SK-N-SH (cell line): ENCODE measurements at regions not wholly inside any gene's neighbourhood (a gene's known extent, or its start where the extent isn't known, plus 50 kb on each side); places are given as distances from the start of the nearest gene placed in this dataset.

ENCODE experiments used
- CTCF ChIA-PET: fragments of 300-600, 350-600 bp; formaldehyde crosslinking; extraction: SDS; loops from one replicate; lab custom pipeline; 2021; lab: Yijun Ruan, JAX
- POLR2A ChIA-PET: fragments of 350-600 bp; sonication (Branson Sonifier 250); formaldehyde crosslinking; extraction: SDS; loops from one replicate; lab custom pipeline; 2020; ENCODE audit warnings: antibody characterized with exemption, inconsistent platforms; lab: Yijun Ruan, JAX
- DNase-seq: peaks from one replicate; pipeline ENCODE4 v3.0.0; 2012
- H2AFZ ChIP-seq: fragments of 200-600 bp; sonication (generic); 2 replicates; pipeline ENCODE4 v1.8.1; 2016; ENCODE audit warnings: antibody characterized with exemption, mild to moderate bottlenecking, low read depth
- H3F3A ChIP-seq: fragments of 200-600 bp; sonication (generic); replicated peaks from 2 replicates; pipeline ENCODE3; 2016; ENCODE audit warnings: antibody characterized with exemption, mild to moderate bottlenecking; ENCODE audit not compliant: insufficient read depth
- H3K27ac ChIP-seq, 2 experiments: fragments of 200-500 bp in 1 of 2; fragments of 200-600 bp in 1 of 2; sonication (Bioruptor generic) in 1 of 2; sonication (generic), shearing (Covaris generic) in 1 of 2; 2 replicates each; pipeline versions ENCODE4 v1.5.1 to v1.6.1; 2014 to 2016; ENCODE audit warnings: low read depth in 2 of 2, inconsistent platforms in 1 of 2, low read length in 1 of 2, mild to moderate bottlenecking in 1 of 2, mixed read lengths in 1 of 2
- H3K27me3 ChIP-seq: fragments of 200-600 bp; sonication (generic), shearing (Covaris generic); 2 replicates; pipeline ENCODE4 v1.6.1; 2016; ENCODE audit warnings: mixed run types; ENCODE audit not compliant: insufficient read depth
- H3K36me3 ChIP-seq, 2 experiments: fragments of 200-500 bp in 1 of 2; fragments of 200-600 bp in 1 of 2; sonication (Bioruptor generic) in 1 of 2; sonication (generic) in 1 of 2; replicated peaks in 1 of 2; 2 replicates each; pipeline versions ENCODE3 to v1.5.1; 2014 to 2016; ENCODE audit warnings: low read length in 1 of 2, mild to moderate bottlenecking in 1 of 2; ENCODE audit not compliant: insufficient read depth in 2 of 2, control insufficient read depth in 1 of 2
- H3K4me1 ChIP-seq, 2 experiments: fragments of 200-500 bp in 1 of 2; fragments of 200-600 bp in 1 of 2; sonication (Bioruptor generic) in 1 of 2; sonication (generic), shearing (Covaris generic) in 1 of 2; 2 replicates each; pipeline versions ENCODE4 v1.5.1 to v1.6.1; 2014 to 2016; ENCODE audit warnings: low read depth in 1 of 2, low read length in 1 of 2, mixed run types in 1 of 2; ENCODE audit not compliant: insufficient read depth in 2 of 2, control insufficient read depth in 1 of 2
- H3K4me2 ChIP-seq: fragments of 200-600 bp; sonication (generic), shearing (Covaris generic); 2 replicates; pipeline ENCODE4 v1.6.1; 2017; ENCODE audit warnings: mixed run types
- H3K4me3 ChIP-seq, 2 experiments: fragments of 200-500 bp in 1 of 2; fragments of 200-600 bp in 1 of 2; sonication (Bioruptor generic) in 1 of 2; sonication (generic), shearing (Covaris generic) in 1 of 2; 2 replicates each; pipeline versions ENCODE4 v1.5.1 to v1.8.1; 2014 to 2016; ENCODE audit warnings: low read depth in 2 of 2, inconsistent platforms in 1 of 2, low read length in 1 of 2, mild to moderate bottlenecking in 1 of 2, mixed read lengths in 1 of 2, moderate library complexity in 1 of 2
- H3K79me2 ChIP-seq: fragments of 200-600 bp; sonication (generic); 2 replicates; pipeline ENCODE4 v1.8.1; 2017; ENCODE audit warnings: mild to moderate bottlenecking; ENCODE audit not compliant: insufficient read depth
- H3K9ac ChIP-seq: fragments of 200-600 bp; sonication (generic); 2 replicates; pipeline ENCODE4 v1.6.1; 2017; ENCODE audit warnings: mixed run types
- H3K9me2 ChIP-seq: fragments of 200-600 bp; sonication (generic); 2 replicates; pipeline ENCODE4 v1.6.1; 2017; ENCODE audit warnings: mixed run types
- H3K9me3 ChIP-seq: fragments of 200-600 bp; sonication (generic); 2 replicates; pipeline ENCODE4 v1.6.1; 2017; ENCODE audit warnings: mixed run types, mild to moderate bottlenecking, moderate library complexity
- H4K20me1 ChIP-seq: fragments of 200-600 bp; sonication (generic); 2 replicates; pipeline ENCODE4 v1.6.1; 2017; ENCODE audit warnings: mild to moderate bottlenecking, mixed run types; ENCODE audit not compliant: insufficient read depth
- ELF1 ChIP-seq: IDR thresholded peaks from 2 replicates; pipeline ENCODE4 v1.4.0; 2012
- EP300 ChIP-seq, 2 experiments: IDR thresholded peaks; 2 replicates each; pipeline versions ENCODE4 v1.4.0 to v1.6.1; 2012; ENCODE audit warnings: borderline replicate concordance in 1 of 2, low read depth in 1 of 2, low read length in 1 of 2
- EZH2phosphoT487 ChIP-seq: fragments of 200-600 bp; sonication (generic); IDR thresholded peaks from 2 replicates; pipeline ENCODE4 v1.6.1; 2017; ENCODE audit warnings: low read depth, mixed run types, mild to moderate bottlenecking, antibody characterized with exemption, moderate library complexity, borderline replicate concordance
- FOSL2 ChIP-seq: IDR thresholded peaks from 2 replicates; pipeline ENCODE4 v1.4.0; 2012; ENCODE audit warnings: low read depth, mild to moderate bottlenecking, moderate library complexity, borderline replicate concordance
- JUND ChIP-seq: IDR thresholded peaks from 2 replicates; pipeline ENCODE4 v1.4.0; 2012
- MXI1 ChIP-seq: IDR thresholded peaks from 2 replicates; pipeline ENCODE4 v1.6.1; 2012; ENCODE audit warnings: mild to moderate bottlenecking, low read depth, low read length, improper control_type of control experiment
- NRF1 ChIP-seq: IDR thresholded peaks from 2 replicates; pipeline ENCODE4 v1.6.1; 2012; ENCODE audit warnings: low read depth, mild to moderate bottlenecking, low read length
- POLR2AphosphoS5 ChIP-seq: IDR thresholded peaks from 2 replicates; pipeline ENCODE4 v1.6.1; 2012; ENCODE audit warnings: low read depth, low read length
- RAD21 ChIP-seq: IDR thresholded peaks from 2 replicates; pipeline ENCODE4 v1.6.1; 2012; ENCODE audit warnings: mild to moderate bottlenecking, low read length
- RFX5 ChIP-seq: IDR thresholded peaks from 2 replicates; pipeline ENCODE4 v1.6.1; 2012; ENCODE audit warnings: mild to moderate bottlenecking, improper control_type of control experiment, low read length
- SMC3 ChIP-seq: IDR thresholded peaks from 2 replicates; pipeline ENCODE4 v1.6.1; 2012; ENCODE audit warnings: low read depth, low read length, improper control_type of control experiment
- TCF12 ChIP-seq: IDR thresholded peaks from 2 replicates; pipeline ENCODE4 v1.4.0; 2012
- USF2 ChIP-seq: fragments of 150-350 bp; IDR thresholded peaks from 2 replicates; pipeline ENCODE4 v1.6.1; 2017; ENCODE audit warnings: antibody characterized with exemption, low read length, low read depth, borderline replicate concordance
- YY1 ChIP-seq: IDR thresholded peaks from 2 replicates; pipeline ENCODE4 v1.4.0; 2012; ENCODE audit warnings: low read depth, mild to moderate bottlenecking
- WGBS: methylation state at CpG from one replicate; pipeline ENCODE4 v1.1.6; 2017; ENCODE audit warnings: low lambda C conversion rate; 5-methylcytosine and 5-hydroxymethylcytosine counted together
- TF ChIP-seq, protein P1 (sequence below): fragments of 200-600 bp; sonication (generic); IDR thresholded peaks from 2 replicates; pipeline ENCODE4 v1.6.1; 2017; ENCODE audit warnings: antibody characterized with exemption, mild to moderate bottlenecking, moderate library complexity
- TF ChIP-seq, protein P2 (sequence below): IDR thresholded peaks from 2 replicates; pipeline ENCODE4 v1.6.1; 2012; ENCODE audit warnings: mild to moderate bottlenecking, low read depth, low read length, moderate library complexity

DNA sequence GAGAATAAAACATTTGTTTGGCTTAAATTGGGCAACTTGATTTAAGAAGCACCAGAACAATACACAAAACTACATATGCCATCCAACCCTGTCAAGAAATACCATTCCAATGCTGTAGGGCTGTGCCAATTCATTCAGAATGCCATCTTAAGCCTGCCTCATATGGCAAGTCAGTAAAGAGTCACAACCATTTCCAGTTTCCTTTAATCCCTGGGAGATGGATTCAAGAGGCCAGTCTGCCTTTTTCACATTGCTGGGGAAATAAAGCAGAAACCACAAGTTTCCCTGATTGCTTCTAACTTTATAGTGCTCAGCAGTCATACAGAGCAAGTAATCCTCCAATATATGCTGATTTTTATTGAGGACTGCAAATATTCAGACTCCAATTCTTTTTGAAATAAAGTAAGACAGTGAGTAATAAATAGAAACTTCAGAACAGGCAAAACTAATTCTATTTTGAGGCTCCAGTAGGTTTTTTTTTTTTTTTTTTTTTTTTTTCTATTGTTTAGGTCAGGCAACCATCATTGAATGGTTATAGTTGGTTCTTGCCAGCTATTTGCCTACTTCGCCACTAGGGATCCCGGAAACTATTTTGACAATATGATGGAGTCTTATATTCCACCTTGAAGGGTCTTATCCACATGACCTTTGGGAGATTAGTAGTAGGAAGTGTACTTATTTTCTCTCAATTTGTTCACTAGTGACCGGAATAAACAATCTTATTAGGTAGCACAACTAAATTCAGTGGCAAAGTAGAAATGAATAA lies 400.9 kb upstream of the MEF2C start:
- ChIA-PET POLR2A (no interaction called here), CTCF (no interaction called here)
- Histone ChIP-seq H3K4me2 (no peak overlapping the region), H4K20me1 (no peaks in the 10 kb centered on the region), H3K27ac (0 out of 4 replicates have a peak overlapping the region, but pooled peaks of 1 of the 2 experiments have one; percentile 4), H3K9ac (no peak overlapping the region), H3K9me2 (no peaks in the 10 kb centered on the region), H2AFZ (no peak overlapping the region), H3K4me3 (no peak overlapping the region), H3K36me3 (peaks cover 0 to 2% of the 10 kb centered on the region in 2 experiments), H3K79me2 (no peaks in the 10 kb centered on the region), H3K9me3 (no peaks in the 10 kb centered on the region), H3K4me1 (no peaks in the 10 kb centered on the region), H3K27me3 (no peaks in the 10 kb centered on the region), H3F3A (no peaks in the 10 kb centered on the region)
- 87% methylated on average over 3 of the region's 3 CpGs for WGBS
- DNase-seq: no peak
- TF ChIP-seq ELF1 (no peak), POLR2AphosphoS5 (no peak), EZH2phosphoT487 (no peak)
- TF ChIP-seq, protein P1, sequence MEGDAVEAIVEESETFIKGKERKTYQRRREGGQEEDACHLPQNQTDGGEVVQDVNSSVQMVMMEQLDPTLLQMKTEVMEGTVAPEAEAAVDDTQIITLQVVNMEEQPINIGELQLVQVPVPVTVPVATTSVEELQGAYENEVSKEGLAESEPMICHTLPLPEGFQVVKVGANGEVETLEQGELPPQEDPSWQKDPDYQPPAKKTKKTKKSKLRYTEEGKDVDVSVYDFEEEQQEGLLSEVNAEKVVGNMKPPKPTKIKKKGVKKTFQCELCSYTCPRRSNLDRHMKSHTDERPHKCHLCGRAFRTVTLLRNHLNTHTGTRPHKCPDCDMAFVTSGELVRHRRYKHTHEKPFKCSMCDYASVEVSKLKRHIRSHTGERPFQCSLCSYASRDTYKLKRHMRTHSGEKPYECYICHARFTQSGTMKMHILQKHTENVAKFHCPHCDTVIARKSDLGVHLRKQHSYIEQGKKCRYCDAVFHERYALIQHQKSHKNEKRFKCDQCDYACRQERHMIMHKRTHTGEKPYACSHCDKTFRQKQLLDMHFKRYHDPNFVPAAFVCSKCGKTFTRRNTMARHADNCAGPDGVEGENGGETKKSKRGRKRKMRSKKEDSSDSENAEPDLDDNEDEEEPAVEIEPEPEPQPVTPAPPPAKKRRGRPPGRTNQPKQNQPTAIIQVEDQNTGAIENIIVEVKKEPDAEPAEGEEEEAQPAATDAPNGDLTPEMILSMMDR: peak; percentile 30; the same call in 1 of the 2 replicates

DNA sequence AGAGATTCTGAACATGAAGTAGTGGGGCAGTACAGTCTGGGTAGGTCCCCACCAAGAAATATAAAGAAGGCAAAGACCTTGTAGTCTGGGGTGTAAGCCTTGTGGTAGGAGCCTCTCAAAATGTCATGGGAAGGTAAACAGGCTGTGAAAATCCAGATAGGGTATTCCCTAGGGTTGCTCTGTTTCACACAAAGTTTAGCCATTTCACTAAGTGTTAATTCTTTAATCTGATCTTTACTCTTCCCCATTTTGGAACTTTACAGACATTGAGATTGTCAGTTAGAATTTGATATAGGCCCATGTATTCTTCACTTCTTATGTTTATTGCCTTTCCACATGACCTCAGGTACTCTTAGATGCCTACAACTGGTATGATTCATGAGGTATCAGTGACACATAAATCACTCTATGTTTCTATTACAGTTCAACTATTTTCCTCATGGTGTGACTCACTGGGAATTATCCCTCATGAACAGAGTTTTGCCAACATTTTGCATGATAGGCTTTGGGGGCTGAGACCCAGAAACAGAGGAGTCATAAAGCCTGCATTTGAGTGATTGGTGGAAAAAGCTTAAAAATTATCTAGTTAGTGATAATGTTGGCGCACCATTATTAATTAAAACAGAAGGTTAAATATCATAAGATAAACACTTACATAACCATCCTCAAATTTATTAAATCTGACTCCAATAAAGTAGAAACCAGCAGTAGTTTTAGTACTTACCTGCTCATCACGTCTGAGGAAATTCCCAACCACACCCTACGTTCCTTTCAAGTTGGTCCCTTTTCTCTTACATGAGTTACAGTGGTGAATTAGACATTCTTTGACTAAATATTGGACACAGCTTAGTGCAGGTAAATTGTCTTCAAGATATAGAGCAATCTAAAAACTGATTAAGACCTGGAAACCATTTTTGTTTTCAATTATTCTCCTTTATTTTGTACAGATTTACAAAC lies 399.8 kb upstream of the MEF2C start:
- POLR2A ChIA-PET: no interaction called here
- CTCF ChIA-PET: no interaction called here
- Histone ChIP-seq H3F3A (no peaks in the 10 kb centered on the region), H3K9me2 (no peaks in the 10 kb centered on the region), H3K27me3 (no peaks in the 10 kb centered on the region), H3K4me1 (no peaks in the 10 kb centered on the region), H3K27ac (peak overlapping the region in 1 of 2 experiments; percentile 30; a peak in 1 of 4 replicates), H3K9me3 (no peaks in the 10 kb centered on the region), H3K4me2 (no peak overlapping the region), H3K4me3 (no peak overlapping the region), H3K9ac (no peak overlapping the region), H4K20me1 (no peaks in the 10 kb centered on the region), H3K79me2 (no peaks in the 10 kb centered on the region), H2AFZ (no peak overlapping the region), H3K36me3 (peaks cover 0 to 2% of the 10 kb centered on the region in 2 experiments)
- 76% methylated on average over 3 of the region's 3 CpGs for WGBS
- no peak for DNase-seq
- peak; percentile 42; the same call in 1 of the 2 replicates for TF ChIP-seq TCF12
- peak; percentile 88 for TF ChIP-seq RFX5
- TF ChIP-seq SMC3: no peak
- peak; percentile 76 for TF ChIP-seq JUND
- no peak for TF ChIP-seq YY1
- peak; percentile 76; the same call in 1 of the 2 replicates for TF ChIP-seq FOSL2
- no peak for TF ChIP-seq RAD21
- TF ChIP-seq, protein P1: no peak
- TF ChIP-seq NRF1: no peak
- TF ChIP-seq EP300 (IDR thresholded peaks at IDR 0.05; ENCODE audit: borderline replicate concordance in 1 of 2, low read depth in 1 of 2, low read length in 1 of 2): peak in 1 of 2 experiments; percentile 51; a peak in 1 of 4 replicates
- TF ChIP-seq, protein P2, sequence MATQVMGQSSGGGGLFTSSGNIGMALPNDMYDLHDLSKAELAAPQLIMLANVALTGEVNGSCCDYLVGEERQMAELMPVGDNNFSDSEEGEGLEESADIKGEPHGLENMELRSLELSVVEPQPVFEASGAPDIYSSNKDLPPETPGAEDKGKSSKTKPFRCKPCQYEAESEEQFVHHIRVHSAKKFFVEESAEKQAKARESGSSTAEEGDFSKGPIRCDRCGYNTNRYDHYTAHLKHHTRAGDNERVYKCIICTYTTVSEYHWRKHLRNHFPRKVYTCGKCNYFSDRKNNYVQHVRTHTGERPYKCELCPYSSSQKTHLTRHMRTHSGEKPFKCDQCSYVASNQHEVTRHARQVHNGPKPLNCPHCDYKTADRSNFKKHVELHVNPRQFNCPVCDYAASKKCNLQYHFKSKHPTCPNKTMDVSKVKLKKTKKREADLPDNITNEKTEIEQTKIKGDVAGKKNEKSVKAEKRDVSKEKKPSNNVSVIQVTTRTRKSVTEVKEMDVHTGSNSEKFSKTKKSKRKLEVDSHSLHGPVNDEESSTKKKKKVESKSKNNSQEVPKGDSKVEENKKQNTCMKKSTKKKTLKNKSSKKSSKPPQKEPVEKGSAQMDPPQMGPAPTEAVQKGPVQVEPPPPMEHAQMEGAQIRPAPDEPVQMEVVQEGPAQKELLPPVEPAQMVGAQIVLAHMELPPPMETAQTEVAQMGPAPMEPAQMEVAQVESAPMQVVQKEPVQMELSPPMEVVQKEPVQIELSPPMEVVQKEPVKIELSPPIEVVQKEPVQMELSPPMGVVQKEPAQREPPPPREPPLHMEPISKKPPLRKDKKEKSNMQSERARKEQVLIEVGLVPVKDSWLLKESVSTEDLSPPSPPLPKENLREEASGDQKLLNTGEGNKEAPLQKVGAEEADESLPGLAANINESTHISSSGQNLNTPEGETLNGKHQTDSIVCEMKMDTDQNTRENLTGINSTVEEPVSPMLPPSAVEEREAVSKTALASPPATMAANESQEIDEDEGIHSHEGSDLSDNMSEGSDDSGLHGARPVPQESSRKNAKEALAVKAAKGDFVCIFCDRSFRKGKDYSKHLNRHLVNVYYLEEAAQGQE: no peak
- no peak for TF ChIP-seq USF2
- TF ChIP-seq MXI1: no peak
